Left hindlimb (tissue), 1 donor: ENCODE measurements at regions not wholly inside any gene's neighbourhood (a gene's known extent, or its start where the extent isn't known, plus 50 kb on each side); places are given as distances from the start of the nearest gene placed in this dataset.
"Not testable (repeated sequence)": the region's sequence is repeated elsewhere in the genome, so short reads cannot be mapped to it uniquely, and the experiment has no call there.

ENCODE experiments used
- DNase-seq: peaks from one replicate; pipeline ENCODE4 v3.0.0-alpha.2; 2018

DNA sequence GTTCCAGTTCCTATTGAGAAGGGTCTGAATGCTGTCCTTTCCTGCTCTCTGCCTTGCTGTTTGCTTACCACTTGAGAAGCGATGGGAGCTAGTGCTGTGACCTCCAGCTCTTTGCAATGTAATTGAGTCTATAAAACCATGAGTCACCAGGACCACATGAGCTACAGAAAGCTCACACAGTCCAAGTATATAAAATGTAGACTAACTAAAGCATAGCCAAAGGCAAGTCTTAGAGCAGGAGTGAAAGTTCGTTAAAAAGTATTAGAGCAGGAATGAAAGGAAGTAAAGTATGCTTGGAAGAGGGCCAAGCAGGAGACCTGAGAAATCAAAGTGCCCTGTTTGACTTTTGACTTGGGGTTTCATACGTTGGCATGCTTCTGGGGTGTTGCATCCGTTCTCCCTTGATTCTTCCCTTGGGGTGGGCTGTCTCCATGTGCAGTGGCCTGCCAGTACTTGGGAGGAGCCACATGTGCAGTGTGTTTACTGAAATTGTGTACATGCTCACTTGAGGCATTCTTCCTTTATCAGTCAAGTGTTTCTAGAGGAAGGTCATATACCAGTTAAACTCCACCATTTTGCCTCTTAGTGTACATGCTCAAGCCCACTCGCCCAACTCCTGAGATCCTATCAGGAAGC lies 71.3 kb upstream of the KIT start:
- DNase-seq, result no peak

GRCh38 chr4:54587107-54587891 lies 70.5 kb upstream of the KIT start:
- no peak for DNase-seq

- DNase-seq, result no peak
Observed at GRCh38 chr4:54588404-54588803, 69.4 kb upstream of the KIT start.

- no peak for DNase-seq
Observed at GRCh38 chr4:54589586-54589985, 68.2 kb upstream of the KIT start.

DNA sequence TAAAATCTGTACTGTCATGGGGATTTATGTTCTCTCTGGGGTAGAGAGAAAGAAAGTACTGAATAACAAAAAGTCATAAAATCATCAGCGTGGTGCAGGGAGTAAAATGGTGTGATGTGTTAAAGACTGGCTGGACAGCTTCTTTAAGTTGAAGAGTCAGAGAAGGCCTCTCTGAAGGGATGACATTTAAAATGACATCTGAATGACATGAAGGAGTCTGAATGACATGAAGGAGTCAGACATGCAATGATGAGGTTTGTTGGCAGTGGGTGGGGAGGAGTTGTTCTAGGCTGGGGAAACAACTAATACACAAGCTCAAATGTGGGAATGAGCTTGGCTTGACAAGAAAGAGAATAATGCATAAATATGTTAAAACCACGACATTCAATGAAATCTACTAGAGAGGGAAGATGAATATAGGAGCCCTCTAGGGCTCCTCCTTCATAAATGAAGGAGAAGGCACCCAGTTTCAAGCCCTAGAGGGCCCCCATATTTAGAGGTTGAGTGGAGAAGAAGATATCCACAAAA lies 63.9 kb upstream of the KIT start:
- no peak for DNase-seq

DNA sequence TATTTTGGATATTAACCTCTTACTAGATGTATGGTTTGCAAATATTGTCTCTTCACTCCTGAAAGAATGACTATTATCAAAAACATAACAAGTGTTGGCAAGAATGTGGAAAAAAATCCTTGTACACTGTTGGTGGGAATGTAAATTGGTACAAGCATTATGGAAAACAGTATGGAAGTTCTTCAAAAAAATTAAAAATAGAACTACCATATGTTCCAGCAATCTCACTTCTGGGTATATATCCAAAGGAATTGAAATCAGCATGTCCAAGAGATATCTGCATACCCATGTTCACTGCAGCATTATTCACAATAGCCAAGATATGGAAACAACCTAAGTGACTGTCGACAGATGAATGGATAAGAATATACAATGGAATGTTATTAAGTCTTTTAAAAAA lies 61.6 kb upstream of the KIT start:
- no peak for DNase-seq

DNA sequence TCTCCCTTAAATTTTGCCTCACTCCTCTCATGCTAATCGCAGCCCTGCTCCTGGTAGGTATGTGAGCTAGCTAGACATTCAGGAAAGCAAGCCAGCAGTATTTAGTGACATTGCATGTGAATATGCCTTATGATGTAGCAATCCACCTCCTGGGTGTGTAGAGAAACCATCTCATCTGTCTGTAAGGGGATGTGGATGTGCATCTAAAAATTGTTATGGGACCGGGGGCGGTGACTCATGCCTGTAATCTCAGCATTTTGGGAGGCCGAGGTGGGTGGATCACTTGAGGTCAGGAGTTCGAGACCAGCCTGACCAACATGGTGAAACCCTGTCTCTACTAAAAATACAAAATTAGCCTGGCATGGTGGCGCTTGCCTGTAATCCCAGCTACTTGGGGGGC lies 60.1 kb upstream of the KIT start:
- not testable (repeated sequence) for DNase-seq

DNA sequence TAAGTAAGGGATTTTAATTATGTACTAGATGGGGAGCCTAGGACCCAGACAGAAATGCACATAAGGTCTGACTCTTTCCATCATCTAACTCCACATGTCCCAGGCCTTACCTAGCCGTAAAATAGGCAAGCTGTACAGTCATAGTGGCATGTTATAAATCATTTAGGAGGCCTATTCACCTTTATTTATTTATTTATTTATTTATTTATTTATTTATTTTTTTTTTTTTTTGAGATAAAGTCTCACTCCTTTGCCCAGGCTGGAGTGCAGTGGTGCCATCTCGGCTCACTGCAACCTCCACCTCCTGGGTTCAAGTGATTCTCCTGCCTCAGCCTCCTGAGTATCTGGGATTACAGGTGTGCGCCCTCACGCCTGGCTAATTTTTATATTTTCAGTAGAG lies 55.6 kb upstream of the KIT start:
- DNase-seq, result not testable (repeated sequence)

DNA sequence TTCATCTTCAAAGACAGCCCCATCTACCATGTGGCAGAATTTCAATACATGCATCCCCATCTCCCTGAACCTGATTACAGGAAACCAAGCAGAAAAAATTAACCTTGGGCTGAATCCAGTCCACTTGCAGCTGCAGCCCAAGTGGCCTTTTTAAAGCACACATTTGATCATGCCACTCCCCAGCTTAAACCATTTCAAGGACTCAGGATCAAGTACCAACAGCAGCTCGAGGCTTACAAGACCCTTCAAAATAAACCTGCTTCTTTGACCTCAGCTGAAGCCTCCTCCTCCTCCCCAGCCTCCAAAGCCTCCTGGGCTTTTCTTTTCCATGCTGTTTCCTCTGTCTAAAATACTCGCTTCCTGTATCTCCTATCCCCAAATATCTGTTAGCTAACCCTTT lies 50.7 kb upstream of the KIT start:
- DNase-seq, result no peak

DNA sequence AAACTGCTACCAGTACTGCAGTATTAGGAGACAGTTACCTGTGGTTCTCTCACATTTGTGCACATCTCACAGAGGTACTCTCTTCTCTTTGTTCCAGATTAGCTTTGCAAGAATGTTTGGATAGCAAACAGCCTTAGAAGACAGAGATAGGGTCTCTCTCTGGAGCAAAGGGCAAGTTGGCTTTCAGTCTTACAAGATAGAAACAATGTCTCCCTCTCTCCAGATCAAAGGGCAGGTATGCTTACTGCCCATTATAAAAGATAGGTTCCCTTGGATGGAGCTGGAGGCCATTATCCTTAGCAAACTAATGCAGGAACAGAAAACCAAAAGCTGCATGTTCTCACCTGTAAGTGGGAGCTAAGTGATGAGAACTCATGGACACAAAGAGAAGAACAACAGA lies 50.2 kb upstream of the KIT start:
- DNase-seq, result no peak
